ENCODE measurements at regions not wholly inside any gene's neighbourhood (a gene's known extent, or its start where the extent isn't known, plus 50 kb on each side); places are given as distances from the start of the nearest gene placed in this dataset.

DNA sequence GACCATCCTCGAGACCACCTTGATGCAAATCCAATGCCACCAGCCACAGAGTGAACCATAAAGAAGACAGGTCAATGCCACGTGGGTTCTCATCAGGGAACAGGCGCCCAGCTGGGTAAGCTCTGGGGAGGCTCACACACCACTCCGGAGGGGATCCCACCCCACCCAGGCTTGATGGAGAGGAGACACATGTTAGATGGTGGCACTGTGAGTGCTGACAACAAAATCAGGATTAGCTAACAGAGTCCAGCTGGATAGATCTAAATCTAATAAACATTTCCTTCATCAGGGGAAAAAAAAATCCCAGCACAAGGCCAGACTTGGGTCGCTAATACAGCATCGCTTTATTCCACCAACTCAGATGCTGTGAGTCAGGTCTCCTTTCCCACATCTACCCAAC, 132.2 kb upstream of the TNR start:
- TF ChIP-seq YY1 (IDR thresholded peaks at IDR 0.05; ENCODE audit: insufficient read depth, insufficient read length) (no peak), ZNF274 (IDR thresholded peaks at IDR 0.05; ENCODE audit: low read depth, low read length) (no peak)

Measured in NT2/D1 (cell line).